Osteoblast (primary cell): ENCODE measurements at regions not wholly inside any gene's neighbourhood (a gene's known extent, or its start where the extent isn't known, plus 50 kb on each side); places are given as distances from the start of the nearest gene placed in this dataset.

Experiments used
- DNase-seq: peaks from one replicate; pipeline ENCODE4 v3.0.0; 2011; ENCODE audit warnings: low spot score, mixed read lengths; ENCODE audit not compliant: insufficient read length; ENCODE audit errors: missing footprints
- H2AFZ ChIP-seq: 2 replicates; pipeline ENCODE4 v1.6.0; 2011; ENCODE audit warnings: mild to moderate bottlenecking, low read length
- H3K27ac ChIP-seq: 2 replicates; pipeline ENCODE4 v1.5.1; 2011; ENCODE audit warnings: mild to moderate bottlenecking, low read depth, low read length, moderate library complexity
- H3K27me3 ChIP-seq: 2 replicates; pipeline ENCODE4 v1.6.0; 2012; ENCODE audit warnings: mild to moderate bottlenecking, control low read depth, inconsistent platforms, low read length, moderate library complexity; ENCODE audit not compliant: insufficient read depth
- H3K36me3 ChIP-seq: 2 replicates; pipeline ENCODE4 v1.5.1; 2011; ENCODE audit warnings: mild to moderate bottlenecking, low read length, control low read depth, moderate library complexity; ENCODE audit not compliant: insufficient read depth
- H3K4me1 ChIP-seq: 2 replicates; pipeline ENCODE4 v1.5.1; 2011; ENCODE audit warnings: mild to moderate bottlenecking, low read length, control low read depth, moderate library complexity; ENCODE audit not compliant: insufficient read depth
- H3K4me2 ChIP-seq: 2 replicates; pipeline ENCODE4 v1.6.0; 2011; ENCODE audit warnings: mild to moderate bottlenecking, low read length; ENCODE audit not compliant: insufficient read depth
- H3K4me3 ChIP-seq: fragments of 200-600 bp; sonication (generic); 3 replicates; pipeline ENCODE4 v1.5.1; 2012; ENCODE audit warnings: mild to moderate bottlenecking, low read length, inconsistent platforms; ENCODE audit not compliant: insufficient read depth
- H3K79me2 ChIP-seq: 2 replicates; pipeline ENCODE4 v1.6.0; 2012; ENCODE audit warnings: mild to moderate bottlenecking, low read length, control low read depth, inconsistent platforms; ENCODE audit not compliant: insufficient read depth
- H3K9me3 ChIP-seq: 2 replicates; pipeline ENCODE4 v1.5.1; 2011; ENCODE audit warnings: low read depth, low read length, control low read depth
- H4K20me1 ChIP-seq: 2 replicates; pipeline ENCODE4 v1.6.0; 2012; ENCODE audit warnings: mild to moderate bottlenecking, low read length, control low read depth; ENCODE audit not compliant: insufficient read depth
- CTCF ChIP-seq: IDR thresholded peaks from 2 replicates; pipeline ENCODE4 v1.5.1; 2011; ENCODE audit warnings: mild to moderate bottlenecking, low read depth, low read length, moderate library complexity; ENCODE audit errors: extremely low read depth

GRCh38 chr1:199691540-199691939 is 336.0 kb upstream of the NR5A2 start:
- no peak overlapping the region for H3K27ac ChIP-seq

DNA sequence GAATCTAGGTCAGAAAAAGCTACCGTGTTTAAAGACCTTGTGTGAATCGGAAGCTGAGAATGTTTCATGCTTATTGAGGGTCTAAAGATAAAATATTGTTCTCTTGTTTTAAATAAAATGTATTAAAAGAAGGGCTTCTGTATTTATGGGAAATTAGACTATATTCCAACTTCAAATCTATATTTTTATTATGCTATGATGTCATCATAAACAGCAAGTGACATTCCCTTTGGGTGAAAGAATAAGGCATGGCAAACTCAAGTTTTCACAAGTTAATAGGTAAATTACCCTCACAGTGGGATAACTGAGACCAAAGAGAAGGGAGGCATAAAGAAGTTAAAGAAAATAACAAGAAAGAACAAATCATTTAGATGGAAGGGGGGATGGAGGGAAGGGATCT is 333.8 kb upstream of the NR5A2 start:
- Histone ChIP-seq H4K20me1 (no peaks in the 10 kb centered on the region), H3K36me3 (no peaks in the 10 kb centered on the region), H3K79me2 (no peaks in the 10 kb centered on the region), H3K4me2 (no peak overlapping the region), H3K4me1 (no peaks in the 10 kb centered on the region), H3K27ac (no peak overlapping the region), H2AFZ (no peak overlapping the region), H3K9me3 (no peaks in the 10 kb centered on the region), H3K4me3 (no peak overlapping the region), H3K27me3 (peaks cover 3% of the 10 kb centered on the region)
- no peak for DNase-seq
- TF ChIP-seq CTCF, result no peak

More at GRCh38 chr1:199691540-199691939, 336.0 kb upstream of the NR5A2 start:
- Histone ChIP-seq H3K4me2 (no peak overlapping the region), H3K4me3 (no peak overlapping the region), H2AFZ (no peak overlapping the region), H3K79me2 (no peaks in the 10 kb centered on the region), H3K9me3 (no peaks in the 10 kb centered on the region), H3K27me3 (peaks cover 7% of the 10 kb centered on the region), H3K36me3 (no peaks in the 10 kb centered on the region), H4K20me1 (no peaks in the 10 kb centered on the region), H3K4me1 (no peaks in the 10 kb centered on the region)
- no peak for TF ChIP-seq CTCF
- DNase-seq, result peak; percentile 44

DNA sequence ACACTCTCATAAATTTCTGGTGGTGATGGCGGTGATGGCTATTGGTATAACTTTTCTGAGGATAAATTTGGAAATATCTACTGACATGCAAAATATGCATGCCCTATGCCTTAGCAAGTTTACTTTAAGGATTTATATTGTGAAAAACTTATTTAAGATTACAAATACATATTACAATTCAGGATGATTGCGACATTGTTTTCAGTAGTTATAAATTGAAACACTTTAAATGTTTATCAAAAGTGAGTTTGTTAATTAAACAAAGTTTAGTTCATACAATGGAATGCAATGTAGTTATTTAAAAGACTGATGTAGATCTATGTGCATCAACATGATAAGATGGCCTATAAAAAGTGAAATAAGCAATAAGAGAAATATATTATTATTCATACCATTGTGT is 331.3 kb upstream of the NR5A2 start:
- Histone ChIP-seq H3K27ac (no peak overlapping the region), H3K4me2 (no peak overlapping the region), H3K4me3 (no peak overlapping the region), H3K9me3 (no peaks in the 10 kb centered on the region), H4K20me1 (no peaks in the 10 kb centered on the region), H3K27me3 (peaks cover 3% of the 10 kb centered on the region), H3K4me1 (no peaks in the 10 kb centered on the region), H3K36me3 (no peaks in the 10 kb centered on the region), H3K79me2 (no peaks in the 10 kb centered on the region), H2AFZ (no peak overlapping the region)
- DNase-seq, result peak; percentile 9
- no peak for TF ChIP-seq CTCF

DNA sequence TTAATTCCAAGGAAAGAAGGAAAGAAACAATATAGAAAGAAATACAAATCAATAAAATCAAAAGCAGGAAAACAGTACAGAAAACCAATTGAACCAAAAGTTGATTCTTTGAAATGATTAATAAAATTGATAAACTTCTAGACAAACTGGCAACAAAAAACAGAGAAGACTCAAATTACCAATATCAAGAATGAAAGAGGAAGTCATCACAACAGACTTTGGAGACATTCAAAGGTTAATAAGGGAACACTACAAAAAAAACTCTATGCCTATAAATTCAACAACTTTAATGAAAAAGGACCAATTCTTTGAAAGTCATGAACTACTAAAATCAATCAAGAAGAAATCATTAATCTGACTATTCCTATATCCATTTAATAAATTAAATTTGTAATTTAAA is 329.3 kb upstream of the NR5A2 start:
- TF ChIP-seq CTCF, result no peak
- H3K9me3 ChIP-seq, result no peaks in the 10 kb centered on the region
- no peaks in the 10 kb centered on the region for H3K36me3 ChIP-seq
- no peak overlapping the region for H3K4me2 ChIP-seq
- H3K79me2 ChIP-seq, result no peaks in the 10 kb centered on the region
- no peaks in the 10 kb centered on the region for H3K27me3 ChIP-seq
- H4K20me1 ChIP-seq, result no peaks in the 10 kb centered on the region
- no peak for DNase-seq
- H3K4me3 ChIP-seq, result no peak overlapping the region
- no peak overlapping the region for H2AFZ ChIP-seq
- no peak overlapping the region for H3K27ac ChIP-seq
- no peaks in the 10 kb centered on the region for H3K4me1 ChIP-seq
